ELF-1 (cell line): ENCODE measurements at regions not wholly inside any gene's neighbourhood (a gene's known extent, or its start where the extent isn't known, plus 50 kb on each side); places are given as distances from the start of the nearest gene placed in this dataset.

Experiments
- DNase-seq: peaks from one replicate; pipeline ENCODE4 v3.0.0-alpha.2; 2016; ENCODE audit warnings: low read depth, low spot score

DNA sequence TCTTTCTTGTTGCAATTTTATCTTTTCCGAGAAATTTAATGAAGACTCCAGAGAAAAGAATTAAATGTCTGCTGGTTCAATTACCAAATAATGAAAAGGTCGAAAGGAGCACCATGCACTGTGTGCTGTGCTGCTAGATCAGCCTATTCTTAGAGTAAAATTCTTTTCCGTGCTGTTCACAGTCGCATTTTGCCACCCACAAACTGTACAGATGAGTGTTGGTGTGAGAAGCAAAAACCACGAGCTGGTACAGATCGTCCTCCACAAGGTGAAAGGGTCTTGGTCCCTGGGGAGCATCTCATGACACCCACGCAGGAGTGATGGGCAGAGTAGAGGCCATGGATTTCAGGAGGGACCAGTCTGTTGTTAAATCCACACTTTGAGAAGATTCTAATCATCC lies 143.8 kb upstream of the PUM3 start:
- DNase-seq, result no peak

DNA sequence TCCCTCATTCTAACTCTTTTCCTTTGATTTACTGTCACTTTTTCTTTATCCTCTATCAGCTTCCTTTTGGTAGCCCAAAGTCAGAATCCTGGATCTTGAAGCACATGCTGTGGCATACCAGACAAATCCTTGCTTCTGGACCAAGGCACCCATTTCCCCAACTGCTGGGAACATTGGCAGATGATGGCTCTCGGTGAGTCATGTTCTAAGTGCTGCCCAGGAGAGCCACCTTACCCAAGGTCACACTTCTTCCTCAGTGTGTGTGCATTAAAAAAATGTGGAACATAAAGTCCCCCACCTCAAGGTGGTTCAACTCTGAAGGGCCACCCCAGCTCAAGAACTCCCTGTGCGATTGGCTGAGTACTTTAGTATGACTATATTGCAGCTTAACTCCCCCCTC lies 141.4 kb upstream of the PUM3 start:
- no peak for DNase-seq

DNA sequence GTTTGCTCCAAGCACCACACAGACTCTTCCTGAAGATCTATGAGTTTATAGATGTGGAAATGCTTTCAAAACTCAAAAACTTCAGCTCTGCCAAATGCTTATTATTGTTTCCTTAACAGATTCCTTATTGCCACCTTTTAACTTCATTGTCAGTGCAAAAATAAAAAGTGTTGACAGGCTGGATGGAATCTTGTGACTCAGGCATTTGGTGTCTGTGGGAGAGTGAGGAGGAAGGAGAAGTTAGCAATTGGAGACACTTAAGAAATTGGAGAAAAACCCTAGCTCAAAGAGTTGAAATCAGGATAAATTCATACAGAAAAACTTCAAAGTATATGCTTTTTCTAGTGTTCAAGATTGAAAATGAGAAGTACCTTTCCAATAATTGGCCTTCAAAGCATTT lies 140.6 kb upstream of the PUM3 start:
- no peak for DNase-seq

DNA sequence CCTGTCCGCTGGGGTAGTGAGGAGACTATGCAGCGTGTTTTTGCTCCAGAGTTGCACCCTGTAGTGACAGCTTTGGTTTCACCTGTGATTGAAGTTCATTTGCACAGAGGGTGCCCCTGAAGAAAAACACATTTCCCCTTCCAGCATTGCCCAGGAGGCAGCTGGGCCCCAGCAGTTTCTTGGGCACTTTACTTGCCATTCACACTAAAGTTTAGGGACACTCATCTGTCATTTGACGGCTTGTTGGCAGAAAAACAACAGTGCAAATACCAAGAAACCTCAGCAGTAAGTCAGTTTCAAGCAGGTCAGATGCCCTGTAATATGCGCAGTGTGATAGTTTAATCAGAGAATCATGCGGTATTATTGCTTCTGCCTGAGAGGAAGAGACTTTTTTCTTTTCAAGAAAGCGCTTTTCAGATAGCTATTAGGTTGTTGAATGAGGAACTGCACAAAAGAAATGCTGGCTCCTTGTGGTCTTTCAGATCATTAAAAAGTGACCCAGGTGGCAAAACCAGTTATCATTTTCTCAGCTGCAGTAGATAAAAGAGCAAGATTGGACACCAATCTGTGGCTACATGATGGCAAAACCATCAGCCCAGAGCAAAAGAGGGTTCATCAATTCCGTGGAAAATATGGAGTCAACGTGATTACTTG lies 136.2 kb upstream of the PUM3 start:
- no peak for DNase-seq

DNA sequence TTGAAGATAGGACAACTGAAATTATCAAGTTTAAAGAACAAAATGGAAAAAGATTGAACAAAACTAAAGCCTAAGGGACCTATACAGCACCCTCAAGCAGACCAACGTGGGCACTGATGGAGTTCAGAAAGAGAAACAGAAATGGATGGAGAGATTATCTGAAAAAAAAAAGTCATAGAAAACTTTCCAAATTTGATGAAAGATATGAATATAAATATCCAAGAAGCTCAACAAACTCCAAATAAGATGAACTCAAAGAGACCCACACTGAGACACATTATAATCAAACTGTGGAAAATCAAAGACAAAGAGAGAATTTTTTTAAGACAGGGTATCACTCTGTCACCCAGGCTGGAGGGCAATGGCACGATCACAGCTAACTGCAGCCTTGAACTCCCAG lies 128.6 kb upstream of the PUM3 start:
- no peak for DNase-seq

DNA sequence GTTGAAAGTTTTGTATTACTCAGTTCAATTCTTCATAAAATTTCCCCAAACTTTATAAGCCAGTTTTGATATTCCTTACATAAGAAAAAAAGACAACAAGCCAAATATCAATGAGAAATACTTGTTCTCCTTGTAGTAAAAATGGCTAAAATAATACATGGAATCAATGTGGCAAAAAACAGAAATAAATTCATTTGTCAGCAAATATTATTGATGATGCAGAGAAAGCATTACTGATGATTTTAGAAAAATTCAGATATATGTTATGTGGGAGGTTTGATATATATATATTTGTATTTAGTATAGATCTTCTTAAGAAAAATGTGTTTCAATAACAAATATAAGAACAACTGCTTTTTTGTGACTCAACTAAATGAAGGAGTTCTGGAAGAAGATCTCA lies 127.0 kb upstream of the PUM3 start:
- no peak for DNase-seq

DNA sequence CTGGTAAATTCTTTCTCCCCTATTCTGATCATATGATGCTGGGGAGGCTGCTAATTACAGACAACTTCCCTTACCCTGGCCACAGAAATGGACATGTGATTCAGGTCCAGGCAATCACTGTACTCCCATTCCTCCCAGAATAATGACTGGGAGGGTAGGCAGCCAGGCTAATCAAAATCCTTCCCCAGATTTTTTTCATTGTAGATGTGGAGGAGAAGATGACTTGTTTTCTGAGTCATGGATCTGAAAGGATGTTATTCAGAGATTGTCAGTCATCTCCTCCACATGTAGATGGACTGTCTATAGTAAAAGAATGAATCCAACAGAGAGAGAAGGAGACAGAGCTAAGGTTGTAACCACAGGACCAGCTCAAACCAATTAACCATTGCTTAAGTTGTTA lies 123.9 kb upstream of the PUM3 start:
- no peak for DNase-seq

DNA sequence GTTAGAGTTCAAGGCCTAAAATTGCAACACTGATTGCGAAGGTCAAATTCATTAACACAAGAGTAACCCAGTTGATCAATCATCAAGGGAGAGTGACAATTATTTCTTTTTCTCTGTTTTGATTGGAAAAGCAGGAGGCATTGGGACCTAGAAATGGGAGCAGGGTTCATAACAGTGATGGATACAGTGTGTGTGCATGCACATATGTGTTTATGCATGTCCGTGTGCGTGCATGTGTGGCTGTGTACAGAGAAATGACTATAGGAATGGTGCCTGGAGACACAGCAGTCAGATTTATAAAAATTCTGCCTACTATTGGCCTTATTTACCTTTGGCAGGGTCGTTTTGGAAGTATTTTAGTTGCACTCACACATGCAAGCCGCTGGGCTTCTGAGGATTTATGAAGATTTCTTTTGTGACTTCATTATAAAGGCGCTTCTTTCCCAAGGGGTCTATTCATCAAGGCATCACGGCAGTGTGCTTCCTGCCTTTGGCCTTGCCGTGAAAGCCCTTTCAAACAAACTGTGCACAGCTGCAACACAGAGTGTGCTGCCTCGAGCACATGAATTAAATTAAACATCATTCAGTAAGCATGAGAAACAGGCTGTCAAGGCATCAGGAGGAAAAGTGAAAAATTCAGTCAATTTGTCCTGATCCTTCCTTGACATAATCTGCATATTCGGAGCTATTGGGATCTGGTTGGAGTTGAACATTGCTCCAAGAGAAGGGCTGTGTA lies 122.8 kb upstream of the PUM3 start:
- no peak for DNase-seq

DNA sequence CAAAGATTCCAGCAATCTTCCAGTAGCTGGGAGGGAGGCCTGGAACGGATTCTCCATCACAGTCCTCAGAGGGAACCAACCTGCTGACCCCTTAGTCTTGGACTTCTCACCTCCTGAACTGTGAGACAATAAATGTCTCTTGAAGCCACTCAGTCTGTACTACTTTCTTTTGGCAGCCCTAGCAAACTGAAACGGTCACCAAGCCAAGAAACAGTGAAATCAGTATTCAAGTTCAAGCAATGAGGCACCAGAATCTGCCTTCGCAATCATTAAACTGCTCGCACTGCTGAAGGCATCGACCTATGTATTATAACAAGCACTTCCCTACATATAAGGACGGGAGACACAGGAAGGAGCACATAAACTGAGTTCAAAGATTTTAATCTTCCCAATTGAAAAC lies 120.6 kb upstream of the PUM3 start:
- no peak for DNase-seq

DNA sequence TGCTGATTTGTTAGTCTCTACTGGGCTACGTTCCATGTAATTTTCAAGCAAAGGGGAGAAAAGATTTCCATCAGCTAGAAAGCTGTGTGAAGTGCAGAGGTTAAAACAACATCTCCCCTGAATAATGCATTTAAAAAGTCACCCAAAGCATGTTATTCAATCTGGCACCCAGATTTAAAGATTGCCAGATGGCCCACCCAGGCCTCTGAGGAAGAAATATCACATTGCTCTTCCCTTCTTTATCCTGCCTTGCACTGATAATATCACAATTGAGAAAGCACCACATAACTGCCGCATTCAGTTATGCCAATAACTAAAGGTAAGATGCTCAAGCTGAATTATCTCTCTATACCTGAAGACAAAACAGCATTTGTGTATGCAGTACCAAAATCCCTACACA lies 119.4 kb upstream of the PUM3 start:
- no peak for DNase-seq

DNA sequence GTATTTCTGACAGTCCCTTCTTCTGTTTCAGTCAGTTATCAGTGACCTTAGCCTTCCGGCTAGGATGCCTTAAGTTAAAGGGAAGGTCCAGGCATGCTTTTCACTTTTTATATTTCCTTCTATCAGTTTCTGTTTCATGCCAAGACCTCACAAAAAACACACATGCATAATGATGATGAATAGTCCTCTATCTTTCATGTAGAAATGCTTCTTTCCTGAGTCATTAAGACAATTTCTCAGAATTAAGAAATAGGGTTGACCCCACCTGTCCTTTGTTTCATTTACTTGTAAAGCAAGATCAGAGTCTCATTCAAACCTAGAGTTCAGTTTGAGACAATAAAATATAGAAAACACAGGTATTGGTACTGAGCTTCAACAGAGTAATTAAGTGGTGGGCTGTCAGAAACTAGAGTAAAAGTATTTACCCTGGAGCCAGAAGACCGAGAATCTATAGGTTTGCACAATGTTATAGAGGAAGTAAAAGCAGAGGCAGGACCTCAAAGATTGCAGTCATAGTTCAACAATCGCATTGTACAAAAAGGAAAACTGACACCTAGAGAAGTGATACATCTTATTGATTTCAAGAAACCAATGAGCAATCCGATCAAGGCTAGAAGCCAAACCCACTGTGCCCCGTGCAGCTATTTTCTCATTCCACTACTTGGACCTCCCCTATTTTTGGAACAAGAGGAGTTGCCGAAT lies 118.7 kb upstream of the PUM3 start:
- no peak for DNase-seq

DNA sequence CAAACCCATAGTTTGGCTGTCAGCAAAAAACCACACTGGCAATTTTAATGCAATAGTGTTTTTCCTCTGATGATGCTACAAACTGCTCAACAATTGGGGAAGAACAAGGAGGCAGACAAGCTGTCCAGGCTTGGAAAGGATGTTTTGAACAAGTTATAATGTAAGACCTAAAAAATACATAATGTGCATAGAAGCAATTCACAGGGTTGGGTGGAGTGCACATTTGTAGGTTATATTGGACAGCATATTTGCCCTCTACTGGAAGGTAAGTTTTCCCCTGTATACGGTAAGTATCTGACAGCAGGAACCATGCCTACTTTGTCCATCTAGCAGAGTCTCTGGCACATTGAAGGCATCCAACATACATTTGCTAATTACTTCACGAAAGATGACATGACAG lies 114.3 kb upstream of the PUM3 start:
- DNase-seq, result no peak

DNA sequence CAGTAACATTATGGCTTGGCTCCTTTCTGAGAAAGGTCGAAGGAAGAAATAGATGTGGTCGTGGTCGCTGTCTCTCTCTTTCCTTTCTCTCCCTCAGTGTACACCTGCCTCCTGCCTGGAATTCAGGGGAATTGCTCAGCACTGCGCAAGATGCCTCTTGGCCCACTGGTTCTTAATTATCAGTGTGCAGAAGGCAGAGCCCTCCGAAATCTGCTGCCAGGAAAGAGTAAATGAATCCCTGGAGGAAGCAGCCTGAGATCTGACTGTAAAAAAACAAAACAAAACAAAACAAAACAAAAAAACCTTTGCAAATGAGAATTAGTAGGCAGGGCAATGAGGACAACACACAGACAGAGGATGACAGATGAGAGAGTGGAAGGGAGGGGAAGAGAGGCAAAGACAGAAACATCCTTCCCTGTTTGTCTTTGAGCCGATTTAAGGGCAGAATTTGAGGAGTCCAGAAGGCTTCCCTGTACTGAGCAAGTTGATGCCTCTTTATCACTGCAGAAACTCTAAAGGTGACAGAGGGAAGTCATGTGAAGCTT lies 113.8 kb upstream of the PUM3 start:
- DNase-seq, result no peak

DNA sequence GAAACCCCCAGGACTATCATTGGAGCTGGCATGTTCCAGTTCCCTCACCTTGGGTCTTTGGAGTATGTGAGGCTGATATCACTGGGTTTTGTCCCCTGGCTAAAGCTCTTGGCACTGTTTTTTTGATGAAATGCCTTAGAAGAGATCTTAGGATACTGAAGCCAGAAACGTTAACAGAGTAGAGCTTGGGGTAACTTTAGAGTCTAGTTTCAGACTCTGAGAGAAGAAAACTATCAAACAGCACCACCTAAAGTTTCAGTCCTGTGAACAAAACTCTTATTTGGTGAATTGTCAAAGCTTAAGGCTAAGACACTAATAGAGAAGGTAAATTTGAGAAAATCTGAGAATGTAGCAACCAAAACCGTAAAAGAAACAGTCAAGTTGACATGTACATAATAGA lies 111.7 kb upstream of the PUM3 start:
- DNase-seq, result no peak

DNA sequence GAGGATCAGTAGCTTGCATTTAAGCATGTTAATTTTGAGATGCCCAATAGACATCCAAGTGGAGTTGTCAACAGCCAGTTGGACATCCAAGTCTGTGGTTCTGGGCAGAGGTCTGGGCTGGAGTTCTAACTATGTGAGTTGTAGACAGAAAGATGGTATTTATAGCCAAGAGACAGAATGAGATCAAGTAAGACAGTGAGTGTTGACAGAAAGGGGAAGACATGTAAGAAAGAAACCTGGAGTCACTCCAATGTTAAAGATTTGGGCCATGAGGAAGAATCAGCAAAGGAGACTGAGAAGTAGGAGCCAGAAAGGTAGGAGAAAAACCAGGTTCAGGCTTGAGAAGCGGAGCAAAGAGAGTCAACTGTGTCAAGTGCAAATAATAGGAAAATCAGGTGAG lies 95.5 kb upstream of the PUM3 start:
- DNase-seq, result no peak

DNA sequence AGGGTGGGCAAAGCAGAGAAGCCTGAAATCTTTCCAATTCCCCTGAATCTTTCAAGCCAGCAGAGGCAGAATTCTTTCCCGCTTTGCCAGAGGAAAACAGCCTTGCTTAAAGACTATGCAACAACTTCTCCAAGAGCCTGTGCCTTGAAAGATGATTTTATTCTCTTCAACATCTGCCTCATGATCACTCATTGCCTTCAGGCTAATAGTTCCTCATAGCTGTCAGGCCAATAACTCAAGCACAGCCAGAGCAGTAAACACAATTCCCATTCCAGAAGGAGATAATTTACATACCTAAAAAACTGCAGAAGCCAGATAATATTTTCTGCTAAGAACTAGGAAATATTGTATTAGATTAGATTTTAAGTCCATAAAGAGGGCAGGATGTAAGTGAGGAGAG lies 92.3 kb upstream of the PUM3 start:
- no peak for DNase-seq

DNA sequence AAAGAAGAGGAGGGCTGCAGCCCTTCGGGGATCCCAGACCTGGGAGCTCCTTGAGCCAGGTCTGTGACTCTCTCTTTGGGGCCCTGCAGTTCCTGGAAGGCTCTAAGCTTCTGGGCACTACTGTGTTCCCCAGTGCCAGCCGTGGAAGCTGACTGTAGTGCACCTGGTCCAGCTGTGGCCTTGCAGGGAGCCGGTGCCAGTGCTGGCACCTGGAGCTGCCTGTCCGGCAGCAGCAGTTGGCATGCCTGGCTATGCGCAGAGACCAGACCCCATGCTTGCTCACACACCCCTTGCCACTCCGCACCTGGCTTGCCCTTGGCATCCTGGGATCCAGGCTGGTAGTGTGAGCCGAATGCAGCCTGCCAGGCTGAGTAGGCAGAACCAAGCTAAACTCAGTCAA lies 91.0 kb upstream of the PUM3 start:
- no peak for DNase-seq

DNA sequence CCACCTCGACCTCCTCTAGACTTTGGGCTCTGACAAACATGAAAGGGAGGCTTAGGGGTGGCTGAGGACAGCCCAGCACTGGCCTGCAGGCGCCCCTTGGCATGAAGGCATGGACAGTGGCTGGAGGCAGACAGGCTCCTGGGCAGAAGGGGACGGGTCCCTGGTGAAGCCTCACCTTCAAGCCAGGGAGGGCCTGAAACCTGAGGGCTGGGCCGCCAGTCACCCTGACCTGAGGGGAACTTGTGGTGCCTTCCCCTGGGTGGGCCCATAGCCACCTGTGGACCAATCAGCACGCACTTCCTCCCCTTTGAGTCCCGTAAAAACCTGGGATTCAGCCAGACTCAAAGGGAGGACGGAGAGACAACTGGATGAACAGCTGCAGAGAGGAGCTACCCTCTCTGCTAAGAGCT lies 90.4 kb upstream of the PUM3 start:
- DNase-seq, result no peak

DNA sequence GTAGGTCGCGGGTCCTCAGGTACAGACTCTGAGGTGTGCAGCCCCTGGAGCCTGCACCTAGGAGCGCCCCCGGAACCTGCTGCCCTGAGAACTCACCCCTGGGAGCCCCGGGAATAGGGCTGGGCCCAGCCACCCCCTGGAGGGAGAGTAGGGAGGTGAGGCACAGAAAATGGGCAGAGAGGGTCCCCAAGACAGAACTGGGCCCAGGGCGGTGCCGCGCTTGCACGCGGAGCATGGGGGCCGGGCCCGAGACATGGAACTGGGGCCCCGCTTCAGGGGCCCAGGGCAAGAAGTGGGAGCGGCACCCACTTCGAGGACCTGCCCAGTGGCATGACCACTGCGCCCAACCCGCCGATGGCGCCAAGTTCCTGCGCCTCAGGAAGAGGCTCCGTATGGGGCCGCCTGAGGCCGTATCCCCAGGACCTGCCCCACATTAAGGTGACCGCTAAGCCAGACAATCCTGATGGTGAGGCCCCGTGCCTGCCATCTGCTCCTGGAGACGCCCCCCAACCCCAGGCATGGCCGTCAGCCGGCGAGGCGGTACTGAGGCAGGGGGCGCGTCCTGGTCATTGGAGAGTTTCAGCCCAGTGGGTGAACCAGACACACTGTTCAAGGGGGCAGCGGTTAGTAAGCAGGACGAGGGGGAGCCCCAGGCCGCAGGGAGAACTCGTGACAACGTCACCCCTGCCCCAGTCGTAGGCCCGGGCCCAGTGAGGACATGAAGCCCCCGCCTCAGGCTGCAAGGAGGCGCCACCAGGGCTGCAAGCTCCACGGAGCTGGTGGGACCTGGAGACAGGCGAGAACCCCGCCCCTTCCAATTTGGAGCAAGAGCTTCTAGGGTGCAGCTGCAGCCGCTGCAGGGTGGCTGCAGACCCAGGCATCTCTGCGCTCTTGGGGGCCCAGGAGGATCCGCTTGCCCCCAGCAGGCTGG lies 89.5 kb upstream of the PUM3 start:
- DNase-seq, result no peak

DNA sequence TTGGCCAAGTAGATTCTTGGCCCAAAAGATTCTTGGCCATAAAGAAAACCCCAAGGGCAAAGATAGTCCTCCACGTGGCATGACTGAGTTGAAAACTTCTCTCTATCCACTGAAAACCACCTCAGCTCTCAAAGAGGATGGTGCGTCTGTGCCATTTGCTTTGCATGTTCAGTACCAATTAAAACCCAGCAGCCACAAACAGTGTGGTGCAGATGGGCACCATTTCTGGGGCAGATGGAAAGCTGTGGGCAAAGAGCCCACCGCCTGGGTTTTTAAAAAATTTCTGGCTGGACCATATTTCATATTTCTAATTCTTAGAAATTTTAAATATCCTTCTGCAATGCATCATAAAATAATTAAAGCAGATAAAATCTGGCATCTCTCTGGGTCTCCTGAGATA lies 84.5 kb upstream of the PUM3 start:
- no peak for DNase-seq

DNA sequence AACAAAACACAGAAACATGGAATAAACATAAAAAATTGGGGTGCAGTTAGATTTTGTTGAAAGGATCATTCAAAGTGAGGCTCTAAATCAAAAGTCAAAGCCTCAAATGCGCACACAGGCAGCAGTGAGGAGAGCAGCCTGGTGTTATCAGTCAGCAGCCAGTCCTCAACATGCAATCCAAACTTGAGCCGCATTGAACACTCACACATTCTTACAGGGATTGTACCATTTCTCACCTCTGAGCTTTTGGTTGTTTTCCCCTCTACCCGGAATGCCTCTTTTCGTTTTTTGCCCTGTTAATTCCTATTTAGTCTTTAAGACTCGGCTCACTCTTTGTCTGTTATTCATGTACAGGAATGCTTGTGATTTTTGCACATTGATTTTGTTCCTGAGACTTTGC lies 81.1 kb upstream of the PUM3 start:
- no peak for DNase-seq

DNA sequence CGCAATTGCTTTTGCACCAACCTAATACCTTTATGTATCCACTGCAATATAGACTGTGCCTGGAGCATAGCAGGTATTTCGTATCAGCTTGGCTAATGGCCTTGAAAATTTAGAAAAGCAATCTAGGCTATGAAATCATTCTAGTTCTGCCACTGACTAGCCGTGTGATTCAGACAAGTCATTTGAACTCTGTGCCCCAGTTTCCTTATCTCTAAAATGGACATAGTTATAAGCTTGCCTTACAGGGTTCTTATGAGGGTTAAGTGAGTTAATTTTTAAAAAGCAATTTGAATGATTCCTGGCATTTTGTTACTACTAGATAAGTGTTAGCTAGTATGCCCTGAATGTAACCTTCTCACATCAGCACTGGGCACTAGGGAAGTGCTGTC lies 80.5 kb upstream of the PUM3 start:
- DNase-seq, result no peak
